B cell (primary cell): ENCODE measurements at regions not wholly inside any gene's neighbourhood (a gene's known extent, or its start where the extent isn't known, plus 50 kb on each side); places are given as distances from the start of the nearest gene placed in this dataset.
"Not testable (repeated sequence)": the region's sequence is repeated elsewhere in the genome, so short reads cannot be mapped to it uniquely, and the experiment has no call there.

Source experiments
- CTCF ChIP-seq: fragments of 200-600 bp; IDR thresholded peaks from one replicate; pipeline ENCODE4 v1.8.0; 2022; ENCODE audit warnings: antibody characterized with exemption, mild to moderate bottlenecking
- EZH2 ChIP-seq: IDR thresholded peaks from 2 replicates; pipeline ENCODE4 v1.6.1; 2012; ENCODE audit warnings: borderline replicate concordance, low read depth, mild to moderate bottlenecking, moderate library complexity, low read length; ENCODE audit not compliant: insufficient read depth, poor library complexity, severe bottlenecking

- TF ChIP-seq CTCF, EZH2: not testable (repeated sequence)
Measured at GRCh38 chr4:79807933-79808332, 265.1 kb downstream of the ANTXR2 start.
